ENCODE measurements at regions not wholly inside any gene's neighbourhood (a gene's known extent, or its start where the extent isn't known, plus 50 kb on each side); places are given as distances from the start of the nearest gene placed in this dataset.

DNA sequence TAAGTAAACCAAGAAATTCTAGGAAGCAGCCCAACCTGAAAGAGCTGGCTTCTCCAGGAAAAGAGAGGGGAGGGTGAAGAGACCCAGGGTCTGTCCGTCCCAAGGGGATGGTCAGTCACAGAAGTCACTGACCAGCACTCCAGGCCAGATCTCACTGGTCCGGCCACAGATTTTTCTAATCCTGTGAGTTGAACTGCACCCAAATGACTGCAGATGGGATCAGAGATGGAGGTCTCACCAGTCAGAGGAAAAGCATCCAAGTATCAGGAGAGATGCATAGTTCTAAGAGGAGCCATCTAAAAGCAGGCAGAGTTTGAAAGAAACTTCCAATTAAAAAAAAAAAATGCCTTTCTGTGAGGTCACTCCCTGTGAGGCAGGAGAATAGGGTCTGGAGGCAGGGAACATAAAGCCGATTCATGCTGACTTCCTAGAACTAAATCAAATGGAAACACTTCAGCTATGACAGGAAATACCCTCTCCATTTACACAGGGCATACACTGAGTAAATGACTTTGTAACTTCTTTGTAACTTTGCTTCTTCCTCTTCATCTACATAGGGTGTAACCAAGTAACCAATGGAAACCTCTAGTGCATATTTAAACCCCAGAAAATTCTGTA is 144.5 kb downstream of the CCDC34 start (continued):
- TF ChIP-seq SRF (IDR thresholded peaks at IDR 0.05; ENCODE audit: low read depth), result no peak
- no peak for TF ChIP-seq EZH2 (IDR thresholded peaks at IDR 0.05)
- TF ChIP-seq FOSL1 (IDR thresholded peaks at IDR 0.05; ENCODE audit: low read depth), result no peak

DNA sequence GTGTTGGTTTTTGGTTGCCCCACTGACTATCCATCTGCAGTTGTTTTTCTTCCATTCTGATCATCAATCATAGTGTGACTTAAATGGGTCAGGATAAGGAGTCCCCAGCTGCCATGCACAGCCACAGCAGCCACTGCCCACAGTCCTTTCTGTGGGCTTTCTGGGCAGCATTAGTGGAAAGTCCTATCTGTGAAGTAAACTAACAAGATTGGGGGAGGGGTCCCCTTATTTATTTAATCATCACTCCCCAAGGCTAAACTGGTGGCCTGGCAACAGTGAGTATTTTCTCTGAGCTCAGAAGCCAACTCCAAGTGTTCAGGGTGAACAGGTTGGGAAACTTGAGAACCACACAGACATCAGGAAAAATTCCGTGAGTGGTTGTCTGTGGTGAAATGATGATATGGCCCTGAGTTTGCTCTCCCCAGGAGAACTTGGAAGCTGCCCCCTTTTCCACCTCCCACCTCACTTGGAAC is 145.0 kb downstream of the CCDC34 start:
- DNase-seq (ENCODE audit: low read depth, low spot score) (no peak), ATAC-seq (no peak)
- no peaks in the 10 kb centered on the region for H3K27me3 ChIP-seq (ENCODE audit: insufficient read depth, low read length)
- H3K79me2 ChIP-seq (ENCODE audit: insufficient read depth, low read length), result no peaks in the 10 kb centered on the region
- RAD21 ChIA-PET (ENCODE audit: low non-redundant PET in 1 of 2, low total read pairs in 2 of 2, uncharacterized antibody in 2 of 2, unreplicated experiment in 2 of 2), result no interaction called here
- BruUV-seq (replicated peaks), result no TSS peak
- H3K9me2 ChIP-seq (ENCODE audit: insufficient read depth), result no peaks in the 10 kb centered on the region
- intact Hi-C loops (cut with micrococcal nuclease), result no loop called here
- H3K27ac ChIP-seq (ENCODE audit: low read depth, low read length), result no peak overlapping the region
- H3K4me3 ChIP-seq (replicated peaks in 1 of 2; ENCODE audit: low read depth in 1 of 2, low read length in 2 of 2), result no peak overlapping the region
- no peak for TF ChIP-seq FOSL1 (IDR thresholded peaks at IDR 0.05; ENCODE audit: low read depth)
- TF ChIP-seq, protein P1, sequence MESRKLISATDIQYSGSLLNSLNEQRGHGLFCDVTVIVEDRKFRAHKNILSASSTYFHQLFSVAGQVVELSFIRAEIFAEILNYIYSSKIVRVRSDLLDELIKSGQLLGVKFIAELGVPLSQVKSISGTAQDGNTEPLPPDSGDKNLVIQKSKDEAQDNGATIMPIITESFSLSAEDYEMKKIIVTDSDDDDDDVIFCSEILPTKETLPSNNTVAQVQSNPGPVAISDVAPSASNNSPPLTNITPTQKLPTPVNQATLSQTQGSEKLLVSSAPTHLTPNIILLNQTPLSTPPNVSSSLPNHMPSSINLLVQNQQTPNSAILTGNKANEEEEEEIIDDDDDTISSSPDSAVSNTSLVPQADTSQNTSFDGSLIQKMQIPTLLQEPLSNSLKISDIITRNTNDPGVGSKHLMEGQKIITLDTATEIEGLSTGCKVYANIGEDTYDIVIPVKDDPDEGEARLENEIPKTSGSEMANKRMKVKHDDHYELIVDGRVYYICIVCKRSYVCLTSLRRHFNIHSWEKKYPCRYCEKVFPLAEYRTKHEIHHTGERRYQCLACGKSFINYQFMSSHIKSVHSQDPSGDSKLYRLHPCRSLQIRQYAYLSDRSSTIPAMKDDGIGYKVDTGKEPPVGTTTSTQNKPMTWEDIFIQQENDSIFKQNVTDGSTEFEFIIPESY (IDR thresholded peaks at IDR 0.05; ENCODE audit: extremely low read depth, insufficient replicate concordance, low read length), result no peak
- TF ChIP-seq EGR1 (IDR thresholded peaks at IDR 0.05; ENCODE audit: low read depth), result no peak
- no peak for TF ChIP-seq POLR2AphosphoS5 (IDR thresholded peaks at IDR 0.05; ENCODE audit: low read depth, low read length)
- no peak for TF ChIP-seq SP1 (IDR thresholded peaks at IDR 0.05; ENCODE audit: low read depth)
- no peak for TF ChIP-seq RAD21 (IDR thresholded peaks at IDR 0.05; ENCODE audit: low read depth)
- no peak for TF ChIP-seq ELF1 (IDR thresholded peaks at IDR 0.05; ENCODE audit: borderline replicate concordance, low read depth)
- TF ChIP-seq EZH2 (IDR thresholded peaks at IDR 0.05), result no peak
- TF ChIP-seq, protein P2, sequence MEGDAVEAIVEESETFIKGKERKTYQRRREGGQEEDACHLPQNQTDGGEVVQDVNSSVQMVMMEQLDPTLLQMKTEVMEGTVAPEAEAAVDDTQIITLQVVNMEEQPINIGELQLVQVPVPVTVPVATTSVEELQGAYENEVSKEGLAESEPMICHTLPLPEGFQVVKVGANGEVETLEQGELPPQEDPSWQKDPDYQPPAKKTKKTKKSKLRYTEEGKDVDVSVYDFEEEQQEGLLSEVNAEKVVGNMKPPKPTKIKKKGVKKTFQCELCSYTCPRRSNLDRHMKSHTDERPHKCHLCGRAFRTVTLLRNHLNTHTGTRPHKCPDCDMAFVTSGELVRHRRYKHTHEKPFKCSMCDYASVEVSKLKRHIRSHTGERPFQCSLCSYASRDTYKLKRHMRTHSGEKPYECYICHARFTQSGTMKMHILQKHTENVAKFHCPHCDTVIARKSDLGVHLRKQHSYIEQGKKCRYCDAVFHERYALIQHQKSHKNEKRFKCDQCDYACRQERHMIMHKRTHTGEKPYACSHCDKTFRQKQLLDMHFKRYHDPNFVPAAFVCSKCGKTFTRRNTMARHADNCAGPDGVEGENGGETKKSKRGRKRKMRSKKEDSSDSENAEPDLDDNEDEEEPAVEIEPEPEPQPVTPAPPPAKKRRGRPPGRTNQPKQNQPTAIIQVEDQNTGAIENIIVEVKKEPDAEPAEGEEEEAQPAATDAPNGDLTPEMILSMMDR (IDR thresholded peaks at IDR 0.05 in 2 of 3, conservative IDR thresholded peaks at IDR 0.05 in 1 of 3; ENCODE audit: borderline replicate concordance in 1 of 3, insufficient read depth in 1 of 3, low read depth in 2 of 3, low read length in 2 of 3), result no peak
- no peak for TF ChIP-seq ZFX (IDR thresholded peaks at IDR 0.05)
- TF ChIP-seq, protein P3, sequence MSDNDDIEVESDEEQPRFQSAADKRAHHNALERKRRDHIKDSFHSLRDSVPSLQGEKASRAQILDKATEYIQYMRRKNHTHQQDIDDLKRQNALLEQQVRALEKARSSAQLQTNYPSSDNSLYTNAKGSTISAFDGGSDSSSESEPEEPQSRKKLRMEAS (IDR thresholded peaks at IDR 0.05), result no peak
- TF ChIP-seq POLR2A (IDR thresholded peaks at IDR 0.05; ENCODE audit: borderline replicate concordance, extremely low read depth, insufficient read depth, insufficient read length), result no peak
- no peak for TF ChIP-seq CBX3 (IDR thresholded peaks at IDR 0.05; ENCODE audit: low read depth)
- TF ChIP-seq TCF7L2 (IDR thresholded peaks at IDR 0.05; ENCODE audit: borderline replicate concordance, extremely low read depth, insufficient read depth, insufficient read length), result no peak
- TF ChIP-seq JUND (IDR thresholded peaks at IDR 0.05), result no peak
- no peak for TF ChIP-seq SIN3A (IDR thresholded peaks at IDR 0.05; ENCODE audit: low read depth)
- H4K20me1 ChIP-seq (ENCODE audit: insufficient read depth), result no peaks in the 10 kb centered on the region
- CTCF ChIA-PET, result no interaction called here
- no peaks in the 10 kb centered on the region for H3K36me3 ChIP-seq (ENCODE audit: control insufficient read depth in 1 of 2, insufficient read depth in 2 of 2, low read length in 2 of 2)
- no peaks in the 10 kb centered on the region for H3K9me3 ChIP-seq (ENCODE audit: control insufficient read depth in 1 of 2, insufficient read depth in 1 of 2, low read depth in 1 of 2, low read length in 2 of 2)
- peaks cover 5 to 6% of the 10 kb centered on the region in 2 experiments for H3K4me1 ChIP-seq (ENCODE audit: control insufficient read depth in 1 of 2, insufficient read depth in 2 of 2, low read length in 2 of 2)
- no peak overlapping the region for H3K9ac ChIP-seq (ENCODE audit: low read length)
- POLR2A ChIA-PET, result no interaction called here
- no peak overlapping the region for H3K4me2 ChIP-seq (ENCODE audit: low read length)
- no peak overlapping the region for H2AFZ ChIP-seq (ENCODE audit: low read depth, low read length, poor library complexity, severe bottlenecking)

Data from HCT116 (cell line).